GM21619 (cell line): ENCODE measurements at regions not wholly inside any gene's neighbourhood (a gene's known extent, or its start where the extent isn't known, plus 50 kb on each side); places are given as distances from the start of the nearest gene placed in this dataset.
A peak's percentile ranks its signal among the peaks of the same experiment; 100 is the strongest.
"Not testable (repeated sequence)": the region's sequence is repeated elsewhere in the genome, so short reads cannot be mapped to it uniquely, and the experiment has no call there.

Experiments used
- ATAC-seq: cut with Tn5 transposase; IDR thresholded peaks from one replicate; pipeline ENCODE4 v1.9.1; 2021; ENCODE audit not compliant: unreplicated experiment

DNA sequence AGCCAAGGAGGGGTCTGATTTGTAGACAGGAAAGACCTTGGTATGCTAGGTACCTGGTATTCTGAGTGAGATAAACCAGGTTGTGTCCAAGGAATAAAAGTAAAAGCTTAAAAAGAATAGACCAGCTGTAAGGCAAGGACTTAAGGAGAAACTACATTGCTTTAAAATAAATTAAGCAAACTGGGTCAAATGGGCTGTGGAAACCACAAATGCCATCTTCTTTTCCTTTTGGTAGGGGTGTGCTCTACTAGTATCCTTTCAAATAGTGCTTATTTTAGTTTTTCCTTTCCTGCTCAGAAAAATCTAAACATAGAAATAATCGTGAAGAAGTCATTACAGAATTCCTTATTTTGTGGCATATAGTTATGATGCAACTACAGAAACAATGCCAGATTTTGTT, 138.6 kb upstream of the KLF12 start:
- no peak for ATAC-seq

DNA sequence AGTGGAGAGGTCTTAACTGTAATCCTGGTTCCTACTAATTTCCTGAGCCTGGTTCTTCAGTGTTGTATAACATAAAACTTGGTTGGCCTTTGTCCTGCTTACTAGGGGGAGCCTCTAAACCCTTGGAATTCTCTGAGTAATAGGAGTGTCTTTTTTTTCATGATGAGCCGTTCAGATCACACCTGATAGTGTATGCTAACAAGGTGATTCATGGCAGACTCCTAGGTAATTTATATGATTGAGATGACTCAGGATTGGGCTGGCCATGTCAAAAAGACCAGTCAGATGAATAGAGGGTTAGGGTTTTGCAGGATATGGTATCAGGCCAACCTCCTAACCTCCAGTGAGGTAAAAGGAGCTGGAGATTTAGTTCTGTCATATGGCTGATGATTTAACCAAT, 135.8 kb upstream of the KLF12 start:
- no peak for ATAC-seq

DNA sequence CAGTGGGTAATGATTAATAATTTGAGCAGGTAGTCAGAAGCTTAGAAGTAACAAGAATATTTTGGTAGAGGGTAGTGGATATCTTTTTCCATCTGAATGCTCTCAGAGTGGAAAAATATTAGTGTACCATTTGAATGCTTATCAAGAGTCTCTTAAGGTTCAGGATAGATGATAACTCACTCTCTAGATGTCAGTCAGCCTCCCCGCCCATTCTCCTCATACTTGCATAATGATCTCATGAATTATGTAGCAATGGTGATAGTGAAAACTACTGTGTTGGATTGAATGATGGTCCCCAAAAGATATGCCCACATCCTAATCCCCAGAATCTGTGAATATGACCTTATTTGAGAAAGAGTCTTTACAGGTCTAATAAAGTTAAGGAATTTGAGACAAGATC, 132.7 kb upstream of the KLF12 start:
- no peak for ATAC-seq

DNA sequence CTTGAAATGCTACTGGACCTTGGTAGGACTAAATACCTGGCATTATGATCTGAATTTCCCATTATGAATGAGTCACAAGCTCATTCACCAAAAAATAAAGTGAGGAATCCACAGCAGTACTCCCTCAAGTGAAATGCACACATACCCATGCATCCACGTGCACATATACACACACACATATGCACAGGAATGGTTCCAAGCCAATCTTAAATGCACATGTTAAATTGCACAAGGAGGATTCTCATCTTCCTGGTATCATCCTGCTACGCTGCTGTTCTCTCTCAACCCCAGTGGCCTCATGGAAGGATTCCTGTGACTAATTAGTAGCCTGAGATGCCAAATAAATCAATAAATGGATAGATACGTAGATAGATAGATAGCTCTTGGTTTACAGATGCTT, 132.1 kb upstream of the KLF12 start:
- no peak for ATAC-seq

DNA sequence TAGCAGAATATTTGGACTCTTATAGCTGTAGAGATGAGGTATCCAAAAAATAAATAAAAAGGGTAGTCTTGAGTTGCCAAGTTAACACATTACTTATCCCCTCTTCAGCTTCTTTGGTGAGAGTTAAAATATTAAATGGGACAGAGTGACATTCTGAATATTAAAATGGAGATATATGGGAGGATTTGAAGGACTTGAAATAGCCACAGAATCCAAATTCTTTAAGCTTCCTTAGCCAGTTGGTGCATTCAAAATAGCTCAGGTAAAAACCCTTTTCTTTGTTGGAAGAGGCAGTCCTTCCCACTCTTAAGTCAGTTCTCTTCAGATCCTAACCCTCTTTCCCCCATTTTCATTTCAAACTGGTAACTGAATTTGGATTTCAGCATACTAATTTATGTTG, 130.1 kb upstream of the KLF12 start:
- no peak for ATAC-seq

DNA sequence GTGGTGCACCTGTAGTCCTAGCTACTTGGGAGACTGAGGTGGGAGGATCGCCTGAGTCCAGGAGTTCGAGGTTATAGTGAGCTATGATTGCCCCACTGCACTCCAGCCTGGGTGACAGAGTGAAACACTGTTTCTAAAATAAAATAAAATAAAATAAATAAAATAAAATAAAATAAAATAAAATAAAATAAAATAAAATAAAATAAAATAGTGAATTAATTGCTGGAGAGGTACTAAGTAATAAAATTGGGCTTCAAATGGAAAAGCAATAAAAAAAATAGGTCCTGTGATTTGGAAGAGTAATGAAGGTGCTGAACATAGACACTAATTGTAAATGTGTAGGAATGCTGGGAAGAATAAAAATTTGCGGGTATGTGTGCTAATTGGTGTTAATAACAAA, 126.2 kb upstream of the KLF12 start:
- not testable (repeated sequence) for ATAC-seq

DNA sequence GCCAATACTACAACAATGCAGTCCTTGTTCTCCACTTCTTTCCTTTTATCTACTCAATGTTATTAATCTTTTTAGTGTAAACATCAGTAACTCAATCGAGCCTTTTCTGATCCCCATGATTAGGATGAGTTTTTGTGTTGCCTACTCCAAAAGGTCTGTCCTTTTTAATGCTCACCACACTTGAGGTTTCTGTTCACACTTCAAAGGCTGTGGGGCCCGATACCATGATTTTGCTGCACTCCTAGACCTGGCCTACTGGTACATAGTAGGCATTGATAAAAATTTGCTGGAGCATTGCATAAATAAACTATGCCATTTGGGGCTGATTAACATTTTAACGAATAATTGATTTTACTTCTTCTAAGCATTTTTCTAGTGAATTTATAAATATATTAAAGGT, 125.4 kb upstream of the KLF12 start:
- ATAC-seq: no peak

DNA sequence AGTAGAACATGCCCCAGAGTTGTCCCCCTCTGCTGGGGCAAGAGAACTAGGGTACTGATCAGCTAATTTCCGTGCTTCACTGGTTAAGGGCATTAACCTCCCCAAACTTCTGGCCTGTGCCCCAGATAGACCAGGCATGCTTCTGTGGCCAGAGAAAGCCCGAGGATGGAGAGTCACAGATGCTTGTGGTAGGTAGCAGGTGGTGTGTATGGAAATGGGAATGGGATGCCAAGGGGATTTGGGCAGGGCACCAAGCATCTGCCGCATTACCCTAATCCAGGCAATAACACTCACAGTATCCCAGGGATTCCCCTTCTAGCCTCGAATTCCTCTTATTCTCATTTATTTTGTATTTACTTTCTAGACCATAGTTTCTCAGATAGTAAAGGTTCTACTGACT, 124.8 kb upstream of the KLF12 start:
- no peak for ATAC-seq

DNA sequence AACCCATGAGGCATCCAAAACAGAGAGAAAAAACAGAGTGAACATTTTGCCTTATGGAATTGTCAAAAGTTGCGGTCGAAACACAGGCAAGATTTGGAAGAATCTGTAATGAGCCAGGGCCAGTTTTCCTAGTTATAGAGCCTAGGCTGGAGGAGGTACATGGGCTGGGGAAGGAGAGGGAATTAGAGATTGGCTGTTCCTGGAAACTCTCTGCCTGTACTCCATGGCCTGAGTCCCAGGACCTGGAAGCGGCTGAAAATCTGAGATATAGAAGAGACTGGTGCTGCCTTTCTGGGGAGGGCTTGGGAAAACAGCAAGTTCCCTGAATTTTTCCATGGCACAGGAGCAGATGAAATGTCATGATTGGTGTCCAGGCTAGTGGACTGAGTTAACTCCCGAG, 122.8 kb upstream of the KLF12 start:
- ATAC-seq: no peak

DNA sequence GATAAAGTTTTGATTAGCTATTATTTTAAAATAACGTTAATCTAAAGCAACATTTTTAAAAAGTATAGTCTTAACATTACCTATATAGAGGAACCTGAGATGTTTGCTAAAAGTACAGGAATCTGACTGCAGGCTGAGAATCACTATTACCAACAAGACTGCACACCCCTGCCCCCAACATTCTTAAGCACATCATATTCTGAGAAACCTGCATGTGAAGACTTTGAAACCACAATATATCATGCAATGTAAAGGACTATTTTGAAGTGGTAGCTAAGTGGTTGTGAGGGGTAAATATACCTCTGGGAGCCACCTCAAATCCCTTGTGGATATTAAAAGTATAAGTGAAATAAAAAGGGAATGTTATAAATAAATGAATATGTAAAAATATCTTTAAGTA, 119.0 kb upstream of the KLF12 start:
- no peak for ATAC-seq

DNA sequence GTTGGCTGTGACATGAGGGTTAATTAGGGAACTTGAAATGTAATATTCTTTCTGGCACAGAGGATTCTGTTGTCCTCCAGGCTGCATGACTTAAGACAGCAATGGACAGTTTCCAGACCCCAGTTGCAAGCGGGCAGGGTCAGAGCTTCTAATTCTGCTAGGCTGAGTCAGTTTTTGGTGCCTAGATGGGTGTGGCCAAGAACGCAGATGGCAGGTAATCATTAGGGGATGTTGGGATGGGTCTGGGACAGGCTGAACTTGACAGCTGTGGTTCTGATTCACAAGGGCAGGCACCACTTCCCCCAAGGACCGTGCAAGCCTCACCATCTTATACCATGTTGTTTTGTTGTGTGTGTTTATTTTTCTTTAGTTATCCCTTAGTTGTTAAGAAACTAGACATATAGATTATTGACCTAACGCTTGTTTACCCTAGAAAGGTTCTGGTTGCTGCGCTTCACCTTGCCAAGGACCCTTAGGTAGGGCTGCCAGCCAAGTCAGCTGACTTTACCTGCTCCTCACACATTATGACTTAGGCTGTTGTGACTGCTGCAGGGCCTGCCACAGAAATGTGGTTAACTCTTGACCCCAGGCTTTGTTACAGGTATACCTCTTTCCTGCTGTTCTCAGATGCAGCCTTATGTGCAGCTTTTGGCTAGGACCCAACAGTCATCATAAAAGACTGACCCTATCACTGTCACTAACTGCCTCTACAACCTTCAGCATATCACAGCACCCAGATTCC, 117.7 kb upstream of the KLF12 start:
- no peak for ATAC-seq

DNA sequence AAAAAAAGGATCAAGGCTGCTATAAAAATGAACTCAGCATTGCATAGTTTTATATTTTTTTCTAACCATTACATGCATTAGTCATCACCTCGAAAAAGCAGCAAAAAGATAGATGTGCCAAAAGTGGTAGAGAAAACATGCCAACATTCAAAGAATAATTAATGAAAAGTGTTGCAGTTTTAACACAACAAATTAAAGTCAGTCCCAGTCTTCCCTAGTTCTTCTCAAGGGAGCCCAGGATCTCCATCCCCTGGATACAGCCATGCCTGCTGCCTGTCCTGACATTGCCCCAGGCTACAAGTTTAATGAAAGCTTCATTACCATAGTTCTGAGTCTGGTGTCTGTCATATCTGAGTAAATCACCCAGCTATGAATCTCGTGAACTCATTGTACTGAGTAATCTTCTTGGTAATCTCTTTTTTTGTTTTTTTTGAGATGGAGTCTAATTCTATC, 116.6 kb upstream of the KLF12 start:
- ATAC-seq: no peak

DNA sequence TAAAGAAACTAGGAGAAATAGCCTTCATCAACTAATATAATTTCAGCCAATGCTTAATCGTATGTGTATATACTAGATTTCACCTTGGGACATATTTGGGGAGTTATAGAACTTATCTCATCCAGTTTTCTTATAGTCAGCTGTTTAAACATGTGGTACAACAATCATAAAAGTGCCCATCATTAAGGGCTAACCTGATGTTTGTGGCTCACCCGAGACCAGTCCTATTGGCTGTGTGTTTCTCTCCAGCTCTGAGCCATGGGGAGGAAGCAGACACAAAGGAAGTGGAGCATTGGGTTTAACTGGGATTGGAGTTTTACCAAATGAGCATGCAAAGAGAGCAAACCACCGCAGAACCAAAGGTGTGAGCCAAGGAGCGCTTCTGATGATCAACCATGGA, 114.3 kb upstream of the KLF12 start:
- ATAC-seq: no peak

DNA sequence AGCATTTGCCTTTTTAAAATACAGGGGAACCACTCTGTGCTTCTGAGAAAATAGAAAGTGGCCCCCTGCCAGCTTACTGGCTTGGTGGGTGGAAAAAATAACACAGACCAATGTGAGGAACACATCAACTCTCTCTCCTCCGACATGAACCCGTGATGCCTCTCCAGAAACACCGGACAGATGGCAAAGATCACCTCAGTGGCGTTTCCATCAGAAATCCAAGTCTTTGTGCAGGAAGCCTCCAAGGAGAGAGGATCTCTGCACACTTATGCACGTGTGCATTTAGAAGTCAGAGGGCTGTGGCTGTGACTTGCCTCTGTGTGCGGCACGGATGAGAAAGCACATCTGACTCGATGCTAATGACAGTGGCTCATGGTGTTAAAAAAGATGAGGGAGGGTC, 112.3 kb upstream of the KLF12 start:
- ATAC-seq: no peak

DNA sequence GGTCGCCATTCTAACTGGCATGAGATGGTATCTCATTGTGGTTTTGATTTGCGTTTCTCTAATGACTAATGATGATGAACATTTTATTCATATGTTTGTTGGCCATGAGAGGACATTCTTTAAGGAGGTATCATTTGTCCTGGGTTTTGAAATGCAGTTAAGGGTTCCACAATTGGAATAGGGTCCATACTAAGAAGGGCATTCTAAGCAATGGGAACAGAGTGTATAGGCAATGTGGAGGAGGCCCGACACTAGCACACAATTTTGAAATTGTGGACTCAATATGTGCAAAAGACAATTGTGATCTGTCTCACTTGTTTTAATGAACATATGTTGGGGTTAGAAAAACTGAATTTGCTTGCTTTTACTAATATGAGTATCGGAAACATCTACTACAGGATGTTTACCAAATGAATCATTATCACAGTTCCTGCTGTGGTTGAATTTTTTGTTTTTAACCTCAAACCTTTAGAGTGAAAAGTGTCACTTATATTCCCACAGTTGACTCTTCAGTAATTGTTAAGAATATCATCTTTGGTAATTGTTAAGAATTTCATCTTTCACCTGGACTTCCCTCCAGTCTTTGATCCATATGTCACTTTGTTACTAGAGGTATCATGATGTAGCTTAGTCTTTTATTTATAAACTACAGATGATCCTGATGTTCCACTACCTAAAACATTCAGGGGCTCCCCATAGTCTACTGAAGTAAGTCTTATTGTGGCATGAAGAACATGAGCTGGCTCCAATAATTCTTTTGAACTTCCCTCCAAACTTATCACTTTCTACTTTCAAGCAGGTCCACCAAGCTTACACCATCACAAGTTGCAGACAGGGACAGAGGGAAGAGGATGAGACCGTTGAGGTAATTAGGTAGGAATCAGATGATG, 109.7 kb upstream of the KLF12 start:
- peak; percentile 65 for ATAC-seq

DNA sequence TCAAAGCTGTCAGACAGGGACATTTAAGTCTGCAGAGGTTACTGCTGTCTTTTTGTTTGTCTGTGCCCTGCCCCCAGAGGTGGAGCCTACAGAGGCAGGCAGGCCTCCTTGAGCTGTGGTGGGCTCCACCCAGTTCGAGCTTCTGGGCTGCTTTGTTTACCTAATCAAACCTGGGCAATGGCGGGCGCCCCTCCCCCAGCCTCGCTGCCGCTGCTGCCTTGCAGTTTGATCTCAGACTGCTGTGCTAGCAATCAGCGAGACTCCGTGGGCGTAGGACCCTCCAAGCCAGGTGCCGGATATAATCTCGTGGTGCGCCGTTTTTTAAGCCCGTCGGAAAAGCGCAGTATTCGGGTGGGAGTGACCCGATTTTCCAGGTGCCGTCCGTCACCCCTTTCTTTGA, 107.1 kb upstream of the KLF12 start:
- ATAC-seq: not testable (repeated sequence)

DNA sequence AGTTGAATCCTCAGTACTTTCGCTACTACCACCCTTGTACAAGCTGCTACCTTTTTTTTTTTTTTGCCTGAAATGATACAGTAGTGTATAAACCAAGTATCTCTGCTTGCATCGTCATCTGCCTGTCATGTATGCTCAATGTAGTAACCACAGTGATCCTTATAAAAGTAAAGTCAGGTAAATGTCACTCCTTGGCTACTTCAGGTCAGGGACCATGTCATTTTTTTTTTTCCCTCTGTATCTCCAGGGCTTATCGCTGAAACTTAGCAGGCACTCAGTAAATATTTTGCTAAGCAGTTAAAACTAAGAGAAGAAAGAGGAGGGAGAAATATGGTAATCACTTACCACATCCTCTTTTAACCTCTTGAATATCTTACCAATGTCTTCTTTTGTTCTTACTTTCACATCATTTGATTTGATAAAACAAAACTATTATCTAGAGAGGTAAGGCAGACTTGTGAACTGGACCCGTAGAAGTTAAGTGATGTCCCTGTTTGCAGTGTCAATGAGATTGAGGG, 96.8 kb upstream of the KLF12 start:
- ATAC-seq: no peak

DNA sequence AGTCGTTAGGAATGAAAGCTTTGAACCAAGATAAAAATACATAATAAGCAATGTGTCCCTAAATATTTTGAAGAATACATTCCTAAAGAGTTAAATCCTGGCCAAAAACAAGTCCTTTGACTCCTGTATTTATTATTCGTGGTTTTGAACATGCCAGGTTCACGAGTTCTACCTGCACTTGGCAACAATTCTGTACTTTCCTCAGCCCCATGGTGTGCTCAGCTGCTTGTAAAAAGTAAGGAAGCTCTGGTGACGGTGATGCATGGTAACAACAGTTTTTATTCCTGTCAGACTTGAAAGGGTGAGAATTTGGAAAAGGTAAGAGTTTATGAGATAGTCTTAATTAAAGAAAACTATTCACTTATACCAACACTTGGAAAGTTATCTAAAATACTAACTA, 95.0 kb upstream of the KLF12 start:
- ATAC-seq: no peak

DNA sequence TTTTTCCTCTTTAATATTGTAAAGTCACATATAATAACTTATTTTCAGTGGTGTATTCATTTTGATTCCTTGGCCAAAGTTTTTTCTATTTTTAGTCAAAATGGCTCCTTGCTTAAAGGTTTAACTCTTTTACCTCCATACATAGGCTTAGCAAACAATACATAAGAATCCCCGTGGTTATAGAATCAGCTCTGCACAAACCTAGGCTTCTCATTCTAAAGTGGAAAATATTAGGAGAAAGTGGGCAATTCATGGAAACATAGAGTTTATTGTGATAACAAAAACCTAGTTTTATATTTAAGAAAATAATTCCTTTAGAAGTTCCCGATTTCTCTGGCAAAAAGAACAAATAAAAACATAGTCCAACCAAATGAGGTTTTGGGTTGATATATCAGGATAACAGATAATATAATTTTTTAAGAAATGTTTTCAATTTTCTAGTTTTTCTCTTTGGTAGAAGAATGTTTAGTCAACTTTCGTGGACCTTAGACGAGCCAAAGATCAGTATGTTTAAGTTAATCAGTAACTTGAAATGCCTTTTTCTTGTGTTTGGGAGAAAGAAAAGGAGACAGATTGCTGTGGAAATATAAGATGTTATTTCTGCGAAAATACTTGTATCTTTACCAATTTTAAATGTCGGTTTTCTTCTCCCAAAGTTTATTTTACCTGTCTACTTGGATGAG, 93.4 kb upstream of the KLF12 start:
- ATAC-seq: no peak

DNA sequence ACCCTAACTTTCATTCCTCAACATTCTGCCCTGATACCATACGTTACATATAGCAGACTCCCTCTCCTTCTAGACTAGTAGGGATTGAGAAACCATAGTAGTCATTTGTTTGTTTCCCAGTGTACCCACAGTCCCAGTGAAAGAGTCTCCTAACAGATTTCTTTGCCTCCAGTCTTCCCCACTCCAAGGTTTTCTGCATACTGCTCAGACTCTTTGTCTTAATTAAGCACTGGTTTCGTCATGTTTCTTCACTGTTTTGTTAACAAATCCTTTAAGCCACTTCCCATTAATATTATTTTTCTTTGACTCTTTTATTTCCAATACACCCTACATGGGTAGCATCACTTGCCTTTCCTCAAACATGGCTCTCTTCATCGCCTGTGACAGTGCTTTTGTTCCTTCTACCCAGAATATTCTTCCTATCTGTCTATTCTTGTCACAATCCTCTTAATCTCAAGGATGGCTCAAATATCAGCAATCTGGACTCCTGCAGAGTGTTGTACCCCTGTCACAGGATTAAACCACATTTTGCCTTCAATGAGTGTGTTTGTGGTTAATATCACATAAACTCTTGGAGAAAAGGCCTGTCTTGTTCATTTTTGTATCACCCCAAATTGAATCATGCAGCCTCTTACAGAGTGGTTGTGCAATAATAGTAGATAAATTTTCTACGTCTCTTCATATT, 92.7 kb upstream of the KLF12 start:
- no peak for ATAC-seq

DNA sequence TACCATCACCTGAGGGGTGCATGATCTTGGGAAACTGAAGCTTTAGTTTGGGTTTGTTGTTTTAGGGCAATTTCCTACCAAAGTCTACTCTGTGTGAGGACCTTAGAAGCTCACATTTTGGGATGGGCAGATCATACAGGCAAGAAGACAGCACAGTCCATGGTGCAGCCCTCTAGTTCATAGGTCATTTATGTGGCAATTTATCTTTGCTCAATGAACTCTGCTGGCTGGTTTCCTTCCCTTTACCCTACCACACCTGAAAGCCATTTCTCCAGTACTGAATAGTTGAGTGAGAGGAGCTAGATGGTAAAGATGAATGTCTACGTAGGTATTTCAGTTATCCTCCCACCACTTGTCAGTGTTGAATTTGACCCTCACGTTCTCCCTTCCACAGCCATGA, 87.5 kb upstream of the KLF12 start:
- no peak for ATAC-seq
